Esophagus squamous epithelium (tissue), 5 donors: ENCODE measurements at regions not wholly inside any gene's neighbourhood (a gene's known extent, or its start where the extent isn't known, plus 50 kb on each side); places are given as distances from the start of the nearest gene placed in this dataset.

ENCODE experiments used
- DNase-seq: peaks from one replicate; lab custom pipeline; 2025; lab: John Stamatoyannopoulos, UW
- H3K27ac ChIP-seq, 4 donors: fragments of 200-600 bp; sonication (generic); one replicate each; pipeline ENCODE4 v1.5.1; 2016 to 2019; ENCODE audit warnings: mild to moderate bottlenecking in 1 of 4
- H3K27me3 ChIP-seq, 4 donors: fragments of 200-600 bp; sonication (generic); 1 replicate in 3 of 4; 2 replicates in 1 of 4; pipeline versions ENCODE4 v1.5.1 to v1.6.0; 2017 to 2021; ENCODE audit warnings: antibody characterized with exemption in 1 of 4
- H3K36me3 ChIP-seq, 3 donors: fragments of 200-600 bp; sonication (generic); one replicate each; pipeline ENCODE4 v1.5.1; 2016 to 2019
- H3K4me1 ChIP-seq, 3 donors: fragments of 200-600 bp; sonication (generic); one replicate each; pipeline ENCODE4 v1.5.1; 2017 to 2019
- H3K4me3 ChIP-seq, 4 donors: fragments of 200-600 bp; sonication (generic); 1 replicate in 3 of 4; 2 replicates in 1 of 4; pipeline ENCODE4 v1.5.1; 2016 to 2019; ENCODE audit warnings: mild to moderate bottlenecking in 2 of 4, moderate library complexity in 1 of 4
- H3K9me3 ChIP-seq, 3 donors: fragments of 200-600 bp; sonication (generic); one replicate each; pipeline ENCODE4 v1.5.1; 2016 to 2019
- CTCF ChIP-seq, 6 experiments: fragments of 450-650 bp in 4 of 6; fragments of 200-600 bp in 2 of 6; sonication (generic) in 2 of 6; IDR thresholded peaks; one replicate each; pipeline ENCODE4 v1.5.1; 2016 to 2019; ENCODE audit warnings: antibody characterized with exemption in 6 of 6, mild to moderate bottlenecking in 4 of 6, moderate library complexity in 4 of 6
- POLR2A ChIP-seq, 4 donors: fragments of 450-650 bp; IDR thresholded peaks; one replicate each; pipeline ENCODE4 v1.6.1; 2017; ENCODE audit warnings: antibody characterized with exemption in 4 of 4, mild to moderate bottlenecking in 4 of 4, moderate library complexity in 3 of 4
- WGBS, 2 donors: methylation state at CpG; one replicate each; pipeline ENCODE4 v1.1.5; 2018; 5-methylcytosine and 5-hydroxymethylcytosine counted together
- intact Hi-C: fragments of 100-400 bp; cut with DNase I; formaldehyde crosslinking; loops from one replicate; pipeline ENCODE4 v1.15.0; 2022
- donor health status: DM: yes; HTN: yes; CAD: no.

GRCh38 chr10:81040940-81041339, 503.2 kb downstream of the SH2D4B start:
- Histone ChIP-seq H3K27ac (no peak overlapping the region), H3K9me3 (no peaks in the 10 kb centered on the region), H3K4me1 (no peaks in the 10 kb centered on the region), H3K4me3 (no peak overlapping the region), H3K27me3 (no peaks in the 10 kb centered on the region), H3K36me3 (no peaks in the 10 kb centered on the region)
- DNase-seq, result no peak
- 45 to 75% methylated on average over 2 of the region's 2 CpGs for WGBS, 2 donors
- intact Hi-C loops, result no loop called here
- TF ChIP-seq CTCF (IDR thresholded peaks at IDR 0.05) (no peak), POLR2A (IDR thresholded peaks at IDR 0.05) (no peak)

- Histone ChIP-seq H3K4me1 (no peaks in the 10 kb centered on the region), H3K27ac (no peak overlapping the region), H3K9me3 (no peaks in the 10 kb centered on the region), H3K36me3 (no peaks in the 10 kb centered on the region), H3K27me3 (no peaks in the 10 kb centered on the region), H3K4me3 (no peak overlapping the region)
- DNase-seq, result no peak
- intact Hi-C loops, result no loop called here
- TF ChIP-seq POLR2A (IDR thresholded peaks at IDR 0.05) (no peak), CTCF (IDR thresholded peaks at IDR 0.05) (no peak)
- 70 to 84% methylated on average over 2 of the region's 2 CpGs for WGBS, 2 donors
These were observed 504.9 kb downstream of the SH2D4B start for GRCh38 chr10:81042647-81043046.

GRCh38 chr10:81065474-81065873, 527.8 kb downstream of the SH2D4B start:
- no peak for TF ChIP-seq POLR2A (IDR thresholded peaks at IDR 0.05)
- no peak for TF ChIP-seq CTCF (IDR thresholded peaks at IDR 0.05)
- Histone ChIP-seq H3K36me3 (no peaks in the 10 kb centered on the region), H3K27me3 (no peaks in the 10 kb centered on the region), H3K27ac (no peak overlapping the region), H3K4me3 (no peak overlapping the region), H3K4me1 (no peaks in the 10 kb centered on the region), H3K9me3 (no peaks in the 10 kb centered on the region)
- no peak for DNase-seq
- 63 to 72% methylated on average over 1 of the region's 1 CpG for WGBS, 2 donors
- intact Hi-C loops, result no loop called here

- 29 to 31% methylated on average over 3 of the region's 3 CpGs for WGBS, 2 donors
- intact Hi-C loops, result no loop called here
- TF ChIP-seq CTCF (IDR thresholded peaks at IDR 0.05), result no peak
- no peak for TF ChIP-seq POLR2A (IDR thresholded peaks at IDR 0.05)
These were observed 530.8 kb downstream of the SH2D4B start for GRCh38 chr10:81068460-81068859.

GRCh38 chr10:81071087-81071796, 533.5 kb downstream of the SH2D4B start:
- WGBS, 2 donors, result 84 to 85% methylated on average over 3 of the region's 3 CpGs
- no peak for DNase-seq
- no peak overlapping the region for H3K4me3 ChIP-seq
- no peaks in the 10 kb centered on the region for H3K4me1 ChIP-seq
- H3K9me3 ChIP-seq, result no peaks in the 10 kb centered on the region
- no peaks in the 10 kb centered on the region for H3K36me3 ChIP-seq
- H3K27ac ChIP-seq, result no peak overlapping the region
- H3K27me3 ChIP-seq, result no peaks in the 10 kb centered on the region
- no peak for TF ChIP-seq POLR2A (IDR thresholded peaks at IDR 0.05)
- TF ChIP-seq CTCF (IDR thresholded peaks at IDR 0.05), result no peak
- intact Hi-C loops, result no loop called here

More at GRCh38 chr10:81068460-81068859, 530.8 kb downstream of the SH2D4B start:
- Histone ChIP-seq H3K27me3 (no peaks in the 10 kb centered on the region), H3K36me3 (no peaks in the 10 kb centered on the region), H3K4me3 (no peak overlapping the region), H3K4me1 (no peaks in the 10 kb centered on the region), H3K9me3 (no peaks in the 10 kb centered on the region), H3K27ac (no peak overlapping the region)
- no peak for DNase-seq
